ENCODE measurements at regions not wholly inside any gene's neighbourhood (a gene's known extent, or its start where the extent isn't known, plus 50 kb on each side); places are given as distances from the start of the nearest gene placed in this dataset.
A peak's percentile ranks its signal among the peaks of the same experiment; 100 is the strongest.

- DNase-seq (ENCODE audit: low read depth in 2 of 2): no peak
Observed at GRCh38 chr13:40143106-40143505, 487.6 kb downstream of the COG6 start.

GRCh38 chr13:40143559-40143958 lies 488.1 kb downstream of the COG6 start:
- DNase-seq (ENCODE audit: low read depth in 2 of 2): no peak

- peak in 1 of 2 donors; percentile 45 for DNase-seq (ENCODE audit: low read depth in 2 of 2)
Observed at GRCh38 chr13:40145139-40145538, 489.7 kb downstream of the COG6 start.

- DNase-seq (ENCODE audit: low read depth in 2 of 2): no peak
Observed at GRCh38 chr13:40146063-40146462, 490.6 kb downstream of the COG6 start.

GRCh38 chr13:40146611-40147117 lies 491.2 kb downstream of the COG6 start:
- DNase-seq (ENCODE audit: low read depth in 2 of 2): no peak

GRCh38 chr13:40148101-40148500 lies 492.6 kb downstream of the COG6 start:
- no peak for DNase-seq (ENCODE audit: low read depth in 2 of 2)

GRCh38 chr13:40148742-40149141 lies 493.3 kb downstream of the COG6 start:
- DNase-seq (ENCODE audit: low read depth in 2 of 2): no peak

GRCh38 chr13:40149611-40150274 lies 494.3 kb downstream of the COG6 start:
- no peak for DNase-seq (ENCODE audit: low read depth in 2 of 2)

- no peak for DNase-seq (ENCODE audit: low read depth in 2 of 2)
Observed at GRCh38 chr13:40151673-40152072, 496.2 kb downstream of the COG6 start.

GRCh38 chr13:40152145-40152544 lies 496.7 kb downstream of the COG6 start:
- DNase-seq (ENCODE audit: low read depth in 2 of 2): no peak

GRCh38 chr13:40152922-40153321 lies 497.5 kb downstream of the COG6 start:
- DNase-seq (ENCODE audit: low read depth in 2 of 2): no peak

GRCh38 chr13:40153516-40153915 lies 498.1 kb downstream of the COG6 start:
- DNase-seq (ENCODE audit: low read depth in 2 of 2): no peak

GRCh38 chr13:40155201-40155600 lies 499.7 kb downstream of the COG6 start:
- no peak for DNase-seq (ENCODE audit: low read depth in 2 of 2)

GRCh38 chr13:40158218-40158617 lies 502.8 kb downstream of the COG6 start:
- DNase-seq (ENCODE audit: low read depth in 2 of 2): no peak

- DNase-seq (ENCODE audit: low read depth in 2 of 2): no peak
Observed at GRCh38 chr13:40158757-40159156, 503.3 kb downstream of the COG6 start.

- no peak for DNase-seq (ENCODE audit: low read depth in 2 of 2)
Observed at GRCh38 chr13:40159736-40160135, 504.3 kb downstream of the COG6 start.

GRCh38 chr13:40160618-40161350 lies 505.3 kb downstream of the COG6 start:
- no peak for DNase-seq (ENCODE audit: low read depth in 2 of 2)

- DNase-seq (ENCODE audit: low read depth in 2 of 2): no peak
Observed at GRCh38 chr13:40161351-40161810, 505.1 kb downstream of the FOXO1 start.

- no peak for DNase-seq (ENCODE audit: low read depth in 2 of 2)
Observed at GRCh38 chr13:40161931-40162330, 504.5 kb downstream of the FOXO1 start.

- no peak for DNase-seq (ENCODE audit: low read depth in 2 of 2)
Observed at GRCh38 chr13:40163066-40164000, 503.1 kb downstream of the FOXO1 start.

- no peak for DNase-seq (ENCODE audit: low read depth in 2 of 2)
Observed at GRCh38 chr13:40164133-40164532, 502.3 kb downstream of the FOXO1 start.

GRCh38 chr13:40165316-40165932 lies 501.0 kb downstream of the FOXO1 start:
- no peak for DNase-seq (ENCODE audit: low read depth in 2 of 2)
